CD14-positive monocyte (primary cell): ENCODE measurements at regions not wholly inside any gene's neighbourhood (a gene's known extent, or its start where the extent isn't known, plus 50 kb on each side); places are given as distances from the start of the nearest gene placed in this dataset.

Experiments
- DNase-seq, 3 donors: peaks; one replicate each; pipeline ENCODE4 v3.0.0-alpha.2; 2011 to 2022
- H2AFZ ChIP-seq: 2 replicates; pipeline ENCODE4 v1.6.0; 2012; ENCODE audit warnings: mild to moderate bottlenecking, low read depth, low read length, inconsistent platforms; ENCODE audit not compliant: insufficient read depth, poor library complexity, severe bottlenecking
- H3K27ac ChIP-seq, 2 donors: 1 replicate in 1 of 2; 2 replicates in 1 of 2; pipeline ENCODE4 v1.5.1; 2012 to 2013; ENCODE audit warnings: low read length in 2 of 2, control low read depth in 1 of 2, inconsistent platforms in 1 of 2, low read depth in 1 of 2, mild to moderate bottlenecking in 1 of 2
- H3K27me3 ChIP-seq, 2 donors: one replicate each; pipeline versions ENCODE4 v1.6.0 to v1.6.1; 2011 to 2013; ENCODE audit warnings: low read length in 2 of 2; ENCODE audit not compliant: control insufficient read depth in 2 of 2, insufficient read depth in 2 of 2
- H3K36me3 ChIP-seq, 2 donors: replicated peaks in 1 of 2; 1 replicate in 1 of 2; 2 replicates in 1 of 2; pipeline versions ENCODE4 v1.5.1 to v1.6.1; 2012 to 2013; ENCODE audit warnings: low read length in 2 of 2, control low read depth in 1 of 2, inconsistent platforms in 1 of 2, mild to moderate bottlenecking in 1 of 2; ENCODE audit not compliant: insufficient read depth in 2 of 2, control insufficient read depth in 1 of 2
- H3K4me1 ChIP-seq, 2 donors: 1 replicate in 1 of 2; 2 replicates in 1 of 2; pipeline versions ENCODE4 v1.5.1 to v1.6.1; 2012 to 2013; ENCODE audit warnings: low read length in 2 of 2, control low read depth in 1 of 2, inconsistent platforms in 1 of 2, mild to moderate bottlenecking in 1 of 2, moderate library complexity in 1 of 2; ENCODE audit not compliant: insufficient read depth in 2 of 2, control insufficient read depth in 1 of 2
- H3K4me2 ChIP-seq: replicated peaks from 2 replicates; pipeline ENCODE3; 2012; ENCODE audit warnings: low read length, moderate library complexity, mild to moderate bottlenecking; ENCODE audit not compliant: poor library complexity, severe bottlenecking; ENCODE audit errors: extremely low read depth
- H3K4me3 ChIP-seq, 3 experiments: fragments of 200-600 bp in 1 of 3; sonication (generic) in 1 of 3; replicated peaks in 1 of 3; 1 replicate in 2 of 3; 2 replicates in 1 of 3; pipeline ENCODE4 v1.5.1; 2011 to 2013; ENCODE audit warnings: low read length in 3 of 3, mild to moderate bottlenecking in 3 of 3, control low read depth in 2 of 3, low read depth in 2 of 3, inconsistent platforms in 1 of 3, moderate library complexity in 1 of 3
- H3K79me2 ChIP-seq: 2 replicates; pipeline ENCODE4 v1.6.0; 2012; ENCODE audit warnings: mild to moderate bottlenecking, control low read depth, inconsistent platforms, low read length, moderate library complexity; ENCODE audit not compliant: insufficient read depth
- H3K9ac ChIP-seq: 2 replicates; pipeline ENCODE4 v1.6.0; 2017; ENCODE audit warnings: low read length, mild to moderate bottlenecking; ENCODE audit not compliant: insufficient read depth, poor library complexity, severe bottlenecking
- H3K9me3 ChIP-seq, 2 donors: replicated peaks in 1 of 2; 1 replicate in 1 of 2; 2 replicates in 1 of 2; pipeline versions ENCODE4 v1.5.1 to v1.6.1; 2012 to 2013; ENCODE audit warnings: low read length in 2 of 2, control low read depth in 1 of 2; ENCODE audit not compliant: control insufficient read depth in 1 of 2, insufficient read depth in 1 of 2
- H4K20me1 ChIP-seq: 2 replicates; pipeline ENCODE4 v1.6.0; 2012; ENCODE audit warnings: mild to moderate bottlenecking, low read length, control low read depth, moderate library complexity; ENCODE audit not compliant: insufficient read depth
- H3K27ac Mint-ChIP-seq, 7 donors: one replicate each; pipeline ENCODE4 v1.8.0; 2020; ENCODE audit warnings: mild to moderate bottlenecking in 7 of 7, mixed read lengths in 7 of 7, moderate library complexity in 6 of 7, inconsistent platforms in 2 of 7
- H3K27me3 Mint-ChIP-seq, 3 donors: one replicate each; pipeline ENCODE4 v1.8.0; 2021 to 2022; ENCODE audit warnings: low read depth in 3 of 3, mild to moderate bottlenecking in 3 of 3, mixed read lengths in 3 of 3, moderate library complexity in 3 of 3, inconsistent platforms in 1 of 3
- H3K36me3 Mint-ChIP-seq, 2 donors: one replicate each; pipeline ENCODE4 v1.8.0; 2020; ENCODE audit warnings: mixed read lengths in 2 of 2, inconsistent platforms in 1 of 2, mild to moderate bottlenecking in 1 of 2
- H3K4me1 Mint-ChIP-seq: one replicate; pipeline ENCODE4 v1.8.0; 2020; ENCODE audit warnings: mild to moderate bottlenecking, mixed read lengths
- H3K4me3 Mint-ChIP-seq, 2 donors: one replicate each; pipeline ENCODE4 v1.8.0; 2020; ENCODE audit warnings: mild to moderate bottlenecking in 2 of 2, mixed read lengths in 2 of 2, moderate library complexity in 1 of 2
- H3K9me3 Mint-ChIP-seq, 7 donors: one replicate each; pipeline ENCODE4 v1.8.0; 2020 to 2022; ENCODE audit warnings: mixed read lengths in 7 of 7, mild to moderate bottlenecking in 6 of 7, moderate library complexity in 6 of 7, inconsistent platforms in 2 of 7
- WGBS: methylation state at CpG from one replicate; pipeline ENCODE4 v1.1.5; 2013; ENCODE audit warnings: missing lambda C conversion rate; ENCODE audit not compliant: insufficient coverage; 5-methylcytosine and 5-hydroxymethylcytosine counted together
- intact Hi-C, 2 donors: fragments of 100-400 bp; cut with micrococcal nuclease; formaldehyde crosslinking; loops; one replicate each; pipeline versions ENCODE4 v1.15.0 to v1.15.1; 2023
- TF ChIP-seq, protein P1 (sequence below): fragments of 200-600 bp; IDR thresholded peaks from one replicate; pipeline ENCODE4 v1.8.0; 2022; ENCODE audit warnings: antibody characterized with exemption, mild to moderate bottlenecking

DNA sequence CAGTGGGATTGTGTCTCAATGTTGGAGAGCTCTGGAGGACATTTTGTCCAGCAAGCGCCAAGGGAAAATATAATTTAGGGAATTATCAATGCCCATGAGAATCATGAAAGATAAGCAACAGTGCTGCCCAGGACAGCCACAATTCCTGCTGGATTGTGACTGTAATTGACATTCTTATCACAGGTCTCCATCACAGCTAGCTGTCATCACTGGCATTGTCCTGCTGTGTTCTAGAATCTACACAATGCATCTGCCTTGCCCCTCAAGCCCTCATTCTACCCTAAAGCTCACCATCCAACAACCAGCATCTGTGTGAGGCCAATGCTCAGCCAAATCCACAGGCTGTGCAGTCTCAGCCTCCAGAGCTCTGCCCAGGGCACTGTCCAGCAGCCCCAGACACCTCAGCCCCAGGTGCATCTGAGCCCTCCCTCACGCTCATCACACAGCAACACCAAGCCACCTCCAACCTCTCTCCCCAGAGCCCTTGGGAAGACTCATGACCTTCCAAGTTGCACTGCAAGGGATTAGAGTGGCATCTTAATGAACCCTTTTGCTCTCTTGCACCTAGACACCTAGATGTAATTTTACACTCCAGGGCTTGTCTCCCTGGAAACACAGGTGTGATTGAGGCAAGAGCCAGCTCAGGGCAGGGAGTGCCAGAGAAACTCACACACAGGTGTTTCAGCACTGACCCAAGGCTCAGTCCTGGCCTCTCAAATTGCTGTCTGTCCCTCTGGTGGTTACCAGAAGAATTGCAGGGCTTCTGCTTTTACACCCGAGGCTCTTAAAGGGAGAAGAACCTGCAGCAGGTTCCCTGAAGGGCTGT lies 85.2 kb upstream of the PHACTR3 start:
- H3K27me3 Mint-ChIP-seq, result peaks cover 24 to 51% (median 48%) of the 10 kb centered on the region in 3 donors

DNA sequence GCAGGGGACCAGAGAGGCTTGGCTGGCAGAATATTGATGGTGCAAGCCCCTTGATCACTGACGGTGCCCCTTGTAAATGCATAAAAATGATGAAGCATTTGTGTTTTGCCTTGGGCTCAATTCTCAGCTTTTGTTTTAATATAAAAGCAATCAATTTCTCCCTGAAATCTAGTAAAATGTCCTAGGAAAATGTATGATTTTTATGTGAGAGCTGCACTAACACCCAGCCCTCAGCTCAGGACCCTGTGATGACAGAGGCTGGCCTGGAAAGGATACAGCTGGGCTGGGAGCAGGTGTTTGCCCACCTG lies 84.7 kb upstream of the PHACTR3 start:
- H3K4me1 ChIP-seq, result no peaks in the 10 kb centered on the region
- Mint-ChIP-seq H3K36me3 (no peaks in the 10 kb centered on the region), H3K4me1 (no peaks in the 10 kb centered on the region), H3K27ac (no peak overlapping the region), H3K9me3 (peaks cover 0 to 7% (median 4%) of the 10 kb centered on the region in 7 donors), H3K27me3 (peaks cover 28 to 49% (median 46%) of the 10 kb centered on the region in 3 donors), H3K4me3 (no peak overlapping the region)
- no peak for DNase-seq
- no peak overlapping the region for H3K4me2 ChIP-seq
- H3K27me3 ChIP-seq, result peaks cover 0 to 8% of the 10 kb centered on the region in 2 donors
- peaks cover 0 to 4% of the 10 kb centered on the region in 2 donors for H3K9me3 ChIP-seq
- intact Hi-C loops, result no loop called here
- no peak overlapping the region for H3K27ac ChIP-seq
- no peak overlapping the region for H3K9ac ChIP-seq
- H4K20me1 ChIP-seq, result no peaks in the 10 kb centered on the region
- no peak overlapping the region for H2AFZ ChIP-seq
- H3K79me2 ChIP-seq, result no peaks in the 10 kb centered on the region
- no peak overlapping the region for H3K4me3 ChIP-seq
- no peaks in the 10 kb centered on the region for H3K36me3 ChIP-seq
- TF ChIP-seq, protein P1, sequence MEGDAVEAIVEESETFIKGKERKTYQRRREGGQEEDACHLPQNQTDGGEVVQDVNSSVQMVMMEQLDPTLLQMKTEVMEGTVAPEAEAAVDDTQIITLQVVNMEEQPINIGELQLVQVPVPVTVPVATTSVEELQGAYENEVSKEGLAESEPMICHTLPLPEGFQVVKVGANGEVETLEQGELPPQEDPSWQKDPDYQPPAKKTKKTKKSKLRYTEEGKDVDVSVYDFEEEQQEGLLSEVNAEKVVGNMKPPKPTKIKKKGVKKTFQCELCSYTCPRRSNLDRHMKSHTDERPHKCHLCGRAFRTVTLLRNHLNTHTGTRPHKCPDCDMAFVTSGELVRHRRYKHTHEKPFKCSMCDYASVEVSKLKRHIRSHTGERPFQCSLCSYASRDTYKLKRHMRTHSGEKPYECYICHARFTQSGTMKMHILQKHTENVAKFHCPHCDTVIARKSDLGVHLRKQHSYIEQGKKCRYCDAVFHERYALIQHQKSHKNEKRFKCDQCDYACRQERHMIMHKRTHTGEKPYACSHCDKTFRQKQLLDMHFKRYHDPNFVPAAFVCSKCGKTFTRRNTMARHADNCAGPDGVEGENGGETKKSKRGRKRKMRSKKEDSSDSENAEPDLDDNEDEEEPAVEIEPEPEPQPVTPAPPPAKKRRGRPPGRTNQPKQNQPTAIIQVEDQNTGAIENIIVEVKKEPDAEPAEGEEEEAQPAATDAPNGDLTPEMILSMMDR, result peak; percentile 58
- WGBS, result no CpG with 5 or more reads among the region's 1 CpG

More for the DNA sequence above, 85.2 kb upstream of the PHACTR3 start:
- Histone ChIP-seq H3K27ac (no peak overlapping the region), H3K79me2 (no peaks in the 10 kb centered on the region), H4K20me1 (no peaks in the 10 kb centered on the region), H3K4me3 (no peak overlapping the region), H3K36me3 (no peaks in the 10 kb centered on the region), H3K27me3 (peaks cover 0 to 5% of the 10 kb centered on the region in 2 donors), H2AFZ (no peak overlapping the region), H3K4me1 (no peaks in the 10 kb centered on the region), H3K9me3 (peaks cover 0 to 4% of the 10 kb centered on the region in 2 donors), H3K4me2 (no peak overlapping the region), H3K9ac (no peak overlapping the region)
- Mint-ChIP-seq H3K27ac (no peak overlapping the region), H3K36me3 (no peaks in the 10 kb centered on the region), H3K4me3 (no peak overlapping the region), H3K9me3 (peaks cover 0 to 8% (median 4%) of the 10 kb centered on the region in 7 donors), H3K4me1 (no peaks in the 10 kb centered on the region)
- TF ChIP-seq, protein P1, result peak; percentile 97
- 20% methylated on average over 2 of the region's 3 CpGs for WGBS
- DNase-seq, result peak; percentile 3 to 38 (median 34)
- intact Hi-C loops, result no loop called here
